ENCODE measurements at regions not wholly inside any gene's neighbourhood (a gene's known extent, or its start where the extent isn't known, plus 50 kb on each side); places are given as distances from the start of the nearest gene placed in this dataset.
"Not testable (repeated sequence)": the region's sequence is repeated elsewhere in the genome, so short reads cannot be mapped to it uniquely, and the experiment has no call there.

DNA sequence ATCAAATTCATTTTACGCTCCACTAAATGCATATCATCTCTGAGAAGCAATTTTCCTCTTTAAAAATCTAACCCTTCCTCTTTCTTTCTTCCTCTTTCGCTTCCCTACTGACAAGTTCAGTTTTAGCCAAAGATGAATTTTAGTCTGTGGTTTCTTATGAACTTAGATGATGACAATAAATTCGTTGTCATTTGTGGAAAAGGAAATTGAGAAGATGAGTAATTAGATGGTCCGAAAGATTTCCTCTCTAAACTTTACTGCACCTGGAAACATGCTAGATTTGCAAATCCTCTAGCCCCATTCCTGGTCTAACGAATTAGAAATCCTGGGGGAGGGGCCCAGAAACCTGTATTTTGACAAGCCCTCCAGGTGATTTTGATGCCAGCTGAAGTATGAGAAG is 855.4 kb upstream of the CHORDC1 start:
- no peak for DNase-seq
- Mint-ChIP-seq H3K9me3 (ENCODE audit: low read depth) (no peaks in the 10 kb centered on the region), H3K4me3 (no peak overlapping the region), H3K27me3 (no peaks in the 10 kb centered on the region), H3K4me1 (no peaks in the 10 kb centered on the region), H3K36me3 (no peaks in the 10 kb centered on the region), H3K27ac (no peak overlapping the region)
- no peak for ATAC-seq
- CTCF ChIA-PET = no interaction called here

DNA sequence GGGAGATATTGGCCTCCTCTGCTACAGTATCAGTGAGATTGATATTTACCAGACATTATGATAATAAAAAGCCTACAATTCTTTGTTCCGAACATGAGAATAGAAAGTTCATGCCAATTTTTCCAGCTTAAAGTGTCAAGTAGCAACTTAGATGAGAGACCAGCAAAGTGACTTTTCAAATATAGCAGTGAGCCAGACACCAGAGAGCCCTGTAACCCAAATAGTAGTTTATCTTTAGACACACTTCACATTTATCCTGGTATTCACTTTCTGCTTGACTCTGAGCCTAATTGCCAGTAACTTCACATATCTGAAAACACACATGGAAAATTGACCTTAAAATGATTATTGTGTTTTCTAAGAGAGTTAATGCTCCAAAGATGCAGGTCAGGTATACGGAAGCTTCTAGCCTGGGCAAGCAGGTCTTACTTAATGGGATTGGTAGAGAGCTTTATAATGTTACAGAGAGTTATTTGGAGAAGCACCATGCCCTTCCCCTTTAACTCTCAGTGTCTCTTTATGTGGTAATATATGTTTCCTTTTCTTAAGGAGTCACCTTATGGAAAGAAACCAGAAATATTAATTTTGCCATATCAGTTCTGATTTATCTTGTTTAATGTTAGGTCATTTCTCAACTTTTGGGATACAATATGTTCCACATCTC is 852.3 kb upstream of the CHORDC1 start:
- peaks cover 2% of the 10 kb centered on the region for H3K9me3 Mint-ChIP-seq (ENCODE audit: low read depth)
- DNase-seq (no peak), ATAC-seq (no peak)
- no peaks in the 10 kb centered on the region for H3K4me1 Mint-ChIP-seq
- no peak overlapping the region for H3K27ac Mint-ChIP-seq
- CTCF ChIA-PET = no interaction called here
- no peaks in the 10 kb centered on the region for H3K27me3 Mint-ChIP-seq
- H3K36me3 Mint-ChIP-seq = no peaks in the 10 kb centered on the region
- no peak overlapping the region for H3K4me3 Mint-ChIP-seq

DNA sequence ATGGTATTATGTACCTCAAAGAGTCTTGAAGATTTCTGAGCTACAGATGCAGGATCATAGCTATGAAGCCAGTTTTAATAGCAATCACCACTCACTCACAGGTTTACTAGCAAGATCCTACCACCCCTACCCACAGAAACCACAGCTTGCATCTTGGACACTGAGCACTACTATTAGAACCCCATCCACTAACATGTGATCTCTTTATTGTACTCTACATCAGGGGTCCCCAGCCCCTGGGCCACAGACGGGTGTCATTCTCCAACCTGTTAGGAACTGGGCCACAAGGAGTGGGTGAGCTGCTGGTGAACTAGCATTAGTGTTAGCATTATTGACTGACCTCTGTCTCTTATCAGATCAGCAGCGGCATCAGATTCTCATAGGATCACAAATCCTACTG is 844.8 kb upstream of the CHORDC1 start:
- H3K27ac Mint-ChIP-seq = no peak overlapping the region
- H3K9me3 Mint-ChIP-seq (ENCODE audit: low read depth) = peaks cover 7% of the 10 kb centered on the region
- H3K27me3 Mint-ChIP-seq = no peaks in the 10 kb centered on the region
- H3K4me3 Mint-ChIP-seq = no peak overlapping the region
- no peaks in the 10 kb centered on the region for H3K36me3 Mint-ChIP-seq
- no peaks in the 10 kb centered on the region for H3K4me1 Mint-ChIP-seq
- CTCF ChIA-PET = no interaction called here
- DNase-seq = no peak
- ATAC-seq = no peak

DNA sequence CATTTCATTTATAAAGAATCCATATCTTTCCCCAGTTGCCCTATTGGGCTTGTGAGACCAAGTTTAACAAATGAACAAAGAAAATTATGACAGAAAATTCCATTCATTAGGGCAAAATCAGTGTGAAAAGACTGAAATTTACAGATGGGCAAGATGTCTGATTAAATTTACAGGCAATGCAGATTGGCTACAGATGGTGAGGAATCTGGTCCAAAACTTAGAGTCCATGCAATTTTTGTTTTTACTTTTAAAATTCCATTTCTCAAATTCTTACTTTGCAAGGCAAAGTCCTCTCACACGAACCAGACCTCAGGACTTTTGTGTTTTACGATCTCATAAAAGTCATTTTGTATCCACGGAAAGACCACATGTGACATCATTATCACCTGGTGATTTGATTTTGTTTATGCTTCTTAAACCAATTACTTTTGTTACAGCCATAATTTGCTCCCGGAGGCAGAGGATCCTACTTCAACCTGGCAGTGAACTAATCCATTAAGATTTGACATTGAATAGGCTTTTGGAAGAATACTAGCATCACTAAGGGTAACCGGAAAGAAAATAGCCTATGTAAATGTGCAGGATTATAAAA is 843.7 kb upstream of the CHORDC1 start:
- H3K27me3 Mint-ChIP-seq = no peaks in the 10 kb centered on the region
- H3K4me1 Mint-ChIP-seq = no peaks in the 10 kb centered on the region
- DNase-seq = no peak
- no peak for ATAC-seq
- H3K4me3 Mint-ChIP-seq = no peak overlapping the region
- no peaks in the 10 kb centered on the region for H3K36me3 Mint-ChIP-seq
- peaks cover 7% of the 10 kb centered on the region for H3K9me3 Mint-ChIP-seq (ENCODE audit: low read depth)
- CTCF ChIA-PET = no interaction called here
- no peak overlapping the region for H3K27ac Mint-ChIP-seq

DNA sequence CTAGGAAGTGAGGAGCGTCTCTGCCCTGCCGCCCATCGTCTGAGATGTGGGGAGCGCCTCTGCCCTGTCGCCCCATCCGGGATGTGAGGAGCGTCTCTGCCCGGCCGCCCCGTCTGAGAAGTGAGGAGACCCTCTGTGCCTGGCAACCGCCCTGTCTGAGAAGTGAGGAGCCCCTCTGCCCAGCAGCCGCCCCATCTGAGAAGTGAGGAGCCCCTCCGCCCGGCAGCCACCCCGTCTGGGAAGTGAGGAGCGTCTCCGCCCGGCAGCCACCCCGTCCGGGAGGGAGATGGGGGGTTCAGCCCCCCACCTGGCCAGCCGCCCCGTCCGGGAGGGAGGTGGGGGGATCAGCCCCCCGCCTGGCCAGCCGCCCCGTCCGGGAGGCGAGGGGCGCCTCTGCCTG is 840.5 kb upstream of the CHORDC1 start:
- H3K4me3 Mint-ChIP-seq, H3K27me3 Mint-ChIP-seq, CTCF ChIA-PET, ATAC-seq, H3K27ac Mint-ChIP-seq, H3K4me1 Mint-ChIP-seq, H3K36me3 Mint-ChIP-seq, DNase-seq: not testable (repeated sequence)
- H3K9me3 Mint-ChIP-seq (ENCODE audit: low read depth) = peaks cover 13% of the 10 kb centered on the region

DNA sequence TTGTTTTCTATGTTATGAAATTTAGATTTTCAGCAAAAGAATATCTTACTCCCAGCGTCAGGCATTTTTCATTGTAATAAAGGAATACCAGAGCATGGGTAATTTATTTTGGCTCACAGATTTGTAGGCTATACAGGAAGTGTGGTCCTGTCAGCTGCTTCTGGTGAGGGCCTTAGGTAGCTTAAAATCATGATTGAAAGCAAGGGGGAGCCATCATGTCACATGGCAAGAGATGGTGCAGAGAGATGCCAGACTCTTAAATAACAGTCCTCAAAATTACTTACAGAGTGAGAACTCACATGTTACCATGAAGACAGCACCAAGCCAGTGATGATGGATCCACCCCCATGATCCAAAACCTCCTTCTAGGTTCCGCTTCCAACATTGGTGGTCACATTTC is 825.0 kb upstream of the CHORDC1 start:
- DNase-seq (no peak), ATAC-seq (no peak)
- H3K36me3 Mint-ChIP-seq = no peaks in the 10 kb centered on the region
- H3K27me3 Mint-ChIP-seq = no peaks in the 10 kb centered on the region
- peaks cover 10% of the 10 kb centered on the region for H3K9me3 Mint-ChIP-seq (ENCODE audit: low read depth)
- CTCF ChIA-PET = no interaction called here
- no peak overlapping the region for H3K4me3 Mint-ChIP-seq
- no peaks in the 10 kb centered on the region for H3K4me1 Mint-ChIP-seq
- H3K27ac Mint-ChIP-seq = no peak overlapping the region

DNA sequence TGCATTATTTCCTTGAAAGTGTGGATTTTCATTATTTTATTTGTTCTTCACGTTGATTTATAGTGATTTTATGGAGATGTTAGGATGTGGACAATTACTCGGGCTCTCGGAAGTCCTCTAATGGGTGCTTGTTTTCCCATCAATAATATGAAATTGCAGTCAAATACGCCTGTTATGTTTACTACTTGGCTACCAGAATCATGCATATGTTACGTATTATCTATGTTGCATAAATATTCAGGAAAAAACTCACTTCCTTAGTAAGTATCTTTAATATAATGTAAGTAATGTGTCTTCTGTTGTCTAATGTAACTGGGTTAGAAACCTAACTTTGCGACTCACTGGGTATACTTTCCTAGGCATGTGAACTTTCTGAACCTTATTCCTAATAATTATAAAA is 823.4 kb upstream of the CHORDC1 start:
- H3K4me1 Mint-ChIP-seq = no peaks in the 10 kb centered on the region
- no peaks in the 10 kb centered on the region for H3K36me3 Mint-ChIP-seq
- H3K27ac Mint-ChIP-seq = no peak overlapping the region
- no peak overlapping the region for H3K4me3 Mint-ChIP-seq
- CTCF ChIA-PET = no interaction called here
- H3K9me3 Mint-ChIP-seq (ENCODE audit: low read depth) = peaks cover 10% of the 10 kb centered on the region
- H3K27me3 Mint-ChIP-seq = no peaks in the 10 kb centered on the region
- DNase-seq (no peak), ATAC-seq (no peak)

DNA sequence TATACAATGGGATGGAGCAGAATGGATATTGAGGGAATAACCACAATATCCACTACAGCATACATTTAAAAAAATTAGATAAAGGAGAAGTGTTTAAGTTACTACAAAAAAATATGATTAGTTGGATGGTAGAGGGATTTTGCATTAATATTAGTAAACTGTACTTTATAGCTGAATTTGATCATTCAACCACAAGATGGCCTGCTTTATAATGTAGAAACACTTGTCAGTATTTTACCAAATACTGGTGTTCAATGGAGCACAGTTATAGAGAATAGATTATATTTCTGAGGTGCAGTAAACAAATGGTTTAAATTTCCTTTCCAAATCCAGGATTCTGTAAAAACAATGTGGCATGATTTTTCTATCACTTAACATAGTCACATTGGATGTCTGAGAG is 818.8 kb upstream of the CHORDC1 start:
- peaks cover 8% of the 10 kb centered on the region for H3K9me3 Mint-ChIP-seq (ENCODE audit: low read depth)
- ATAC-seq (no peak), DNase-seq (no peak)
- no peak overlapping the region for H3K27ac Mint-ChIP-seq
- H3K36me3 Mint-ChIP-seq = no peaks in the 10 kb centered on the region
- no peaks in the 10 kb centered on the region for H3K4me1 Mint-ChIP-seq
- H3K27me3 Mint-ChIP-seq = no peaks in the 10 kb centered on the region
- H3K4me3 Mint-ChIP-seq = no peak overlapping the region
- CTCF ChIA-PET = no interaction called here

DNA sequence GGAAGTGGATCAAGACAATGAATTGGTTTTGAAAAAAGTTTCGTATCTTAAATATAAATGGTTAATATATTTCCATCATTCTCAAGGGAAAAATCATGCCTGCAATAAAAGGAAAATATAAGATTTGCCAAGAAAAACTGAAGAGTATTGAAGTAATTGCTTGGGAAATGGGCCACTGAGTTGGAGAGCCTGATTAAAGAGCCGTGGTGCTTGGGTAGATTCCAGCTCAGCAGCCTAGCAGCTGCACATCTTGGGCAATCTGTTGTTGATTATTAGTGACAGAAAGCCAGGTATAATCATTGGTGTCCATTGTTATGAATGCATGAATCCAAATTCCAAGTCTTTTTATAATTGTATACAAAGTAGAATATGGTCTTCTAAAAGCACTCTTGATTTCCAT is 800.9 kb upstream of the CHORDC1 start:
- CTCF ChIA-PET = no interaction called here
- H3K27me3 Mint-ChIP-seq = no peaks in the 10 kb centered on the region
- peaks cover 3% of the 10 kb centered on the region for H3K9me3 Mint-ChIP-seq (ENCODE audit: low read depth)
- no peak for ATAC-seq
- no peaks in the 10 kb centered on the region for H3K36me3 Mint-ChIP-seq
- DNase-seq = no peak
- no peak overlapping the region for H3K27ac Mint-ChIP-seq
- H3K4me1 Mint-ChIP-seq = no peaks in the 10 kb centered on the region
- H3K4me3 Mint-ChIP-seq = no peak overlapping the region

DNA sequence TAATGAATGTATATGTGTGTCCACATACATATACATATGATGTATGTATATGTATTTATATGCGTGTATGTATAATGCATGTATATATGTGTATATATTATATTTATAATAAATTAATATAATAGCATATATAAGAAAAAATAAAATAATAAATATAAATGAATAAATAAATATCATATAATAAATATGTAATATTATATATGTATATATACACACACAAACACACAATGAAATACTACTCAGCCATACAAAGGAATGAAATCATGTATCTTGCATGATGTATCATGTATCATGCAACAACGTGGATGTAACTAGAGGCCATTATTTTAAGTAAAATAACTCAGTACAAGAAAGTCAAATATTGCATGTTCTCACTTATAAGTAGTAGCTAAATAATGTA is 788.7 kb upstream of the CHORDC1 start:
- Mint-ChIP-seq H3K36me3 (peaks cover 3% of the 10 kb centered on the region), H3K4me1 (no peaks in the 10 kb centered on the region), H3K27ac (no peak overlapping the region), H3K27me3 (no peaks in the 10 kb centered on the region), H3K9me3 (ENCODE audit: low read depth) (peaks cover 12% of the 10 kb centered on the region), H3K4me3 (no peak overlapping the region)
- ATAC-seq (no peak), DNase-seq (no peak)
- CTCF ChIA-PET = no interaction called here

DNA sequence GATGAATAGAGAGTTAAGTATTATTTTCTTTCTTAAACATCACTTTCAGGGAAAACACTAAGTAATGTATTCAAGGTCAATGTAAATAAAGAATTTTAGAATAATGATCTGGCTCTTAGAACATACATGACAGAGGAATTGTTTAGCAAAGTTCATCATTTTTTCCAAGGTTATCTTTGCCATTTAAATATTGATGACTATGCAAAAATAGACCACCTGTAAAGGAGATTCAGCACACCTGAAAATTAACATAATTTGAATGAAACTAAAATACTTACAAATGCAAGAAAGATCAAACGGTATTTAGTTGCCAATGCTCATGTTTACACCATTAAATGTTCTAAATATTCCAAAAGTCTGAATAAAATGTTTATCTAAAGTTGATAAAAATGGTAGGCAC is 782.6 kb upstream of the CHORDC1 start:
- DNase-seq (no peak), ATAC-seq (no peak)
- Mint-ChIP-seq H3K4me3 (no peak overlapping the region), H3K4me1 (no peaks in the 10 kb centered on the region), H3K9me3 (ENCODE audit: low read depth) (peaks cover 21% of the 10 kb centered on the region), H3K27me3 (no peaks in the 10 kb centered on the region), H3K27ac (no peak overlapping the region), H3K36me3 (peaks cover 1% of the 10 kb centered on the region)
- CTCF ChIA-PET = no interaction called here

DNA sequence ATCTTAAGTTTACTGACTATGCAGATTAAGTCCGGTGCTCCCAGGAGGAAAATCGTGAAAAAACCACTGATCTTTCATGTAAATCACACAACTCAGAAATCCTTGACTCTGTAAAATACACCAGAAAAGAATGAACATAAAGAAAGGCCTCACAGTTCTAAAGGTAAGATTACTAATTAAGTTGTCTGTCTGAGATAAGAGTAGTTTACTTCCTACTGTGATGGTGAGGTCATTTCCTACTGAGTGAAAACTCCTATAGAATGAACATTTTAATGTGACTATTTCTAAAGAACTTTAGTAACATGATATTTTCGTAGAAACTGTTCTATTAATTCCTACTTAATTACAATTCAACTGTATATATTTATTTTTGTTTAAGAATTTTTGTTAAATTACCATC is 774.4 kb upstream of the CHORDC1 start:
- no peak for DNase-seq
- Mint-ChIP-seq H3K27ac (no peak overlapping the region), H3K9me3 (ENCODE audit: low read depth) (peaks cover 10% of the 10 kb centered on the region), H3K4me1 (no peaks in the 10 kb centered on the region), H3K36me3 (no peaks in the 10 kb centered on the region), H3K27me3 (no peaks in the 10 kb centered on the region), H3K4me3 (no peak overlapping the region)
- no peak for ATAC-seq
- CTCF ChIA-PET = no interaction called here

DNA sequence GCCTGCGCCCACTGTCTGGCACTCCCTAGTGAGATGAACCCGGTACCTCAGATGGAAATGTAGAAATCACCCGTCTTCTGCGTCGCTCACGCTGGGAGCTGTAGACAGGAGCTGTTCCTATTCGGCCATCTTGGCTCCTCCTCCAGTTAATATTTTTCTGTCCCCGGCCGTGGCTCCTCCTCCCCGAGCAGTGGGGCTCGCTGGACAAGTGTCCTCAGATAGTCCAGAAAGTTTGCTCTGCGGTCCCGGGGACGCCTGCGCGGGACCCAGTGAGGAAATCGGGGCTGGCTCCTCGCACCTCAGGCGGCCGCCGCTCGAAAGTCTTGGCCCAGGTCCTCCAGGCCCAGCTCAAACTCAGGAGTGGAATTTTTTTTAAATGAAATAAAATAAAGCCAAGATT is 749.3 kb upstream of the CHORDC1 start:
- DNase-seq; CTCF ChIA-PET; ATAC-seq; H3K4me1 Mint-ChIP-seq; H3K9me3 Mint-ChIP-seq (ENCODE audit: low read depth); H3K27me3 Mint-ChIP-seq; H3K4me3 Mint-ChIP-seq; H3K27ac Mint-ChIP-seq; H3K36me3 Mint-ChIP-seq: not testable (repeated sequence)

DNA sequence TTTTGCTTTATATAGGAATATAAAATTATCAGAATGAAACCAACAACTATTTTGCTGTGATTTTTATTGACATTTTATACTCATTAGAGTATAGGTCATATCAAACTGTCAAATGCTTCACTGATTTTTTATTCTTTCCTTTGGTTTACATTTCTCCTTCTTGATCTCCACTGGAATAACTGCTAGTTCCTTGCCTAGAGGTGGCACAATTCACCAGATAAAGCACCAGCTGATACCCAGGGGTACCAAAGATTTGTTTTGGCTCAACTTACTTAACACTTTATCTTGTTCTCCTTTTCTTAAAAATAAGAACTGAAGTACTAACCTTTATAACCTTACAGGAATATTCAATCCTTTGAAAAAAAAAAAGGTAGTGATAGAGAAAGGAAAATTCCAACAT is 725.1 kb upstream of the CHORDC1 start:
- ATAC-seq = no peak
- H3K4me1 Mint-ChIP-seq = no peaks in the 10 kb centered on the region
- DNase-seq = no peak
- no peak overlapping the region for H3K27ac Mint-ChIP-seq
- no peaks in the 10 kb centered on the region for H3K27me3 Mint-ChIP-seq
- H3K36me3 Mint-ChIP-seq = no peaks in the 10 kb centered on the region
- CTCF ChIA-PET = no interaction called here
- peaks cover 6% of the 10 kb centered on the region for H3K9me3 Mint-ChIP-seq (ENCODE audit: low read depth)
- no peak overlapping the region for H3K4me3 Mint-ChIP-seq

DNA sequence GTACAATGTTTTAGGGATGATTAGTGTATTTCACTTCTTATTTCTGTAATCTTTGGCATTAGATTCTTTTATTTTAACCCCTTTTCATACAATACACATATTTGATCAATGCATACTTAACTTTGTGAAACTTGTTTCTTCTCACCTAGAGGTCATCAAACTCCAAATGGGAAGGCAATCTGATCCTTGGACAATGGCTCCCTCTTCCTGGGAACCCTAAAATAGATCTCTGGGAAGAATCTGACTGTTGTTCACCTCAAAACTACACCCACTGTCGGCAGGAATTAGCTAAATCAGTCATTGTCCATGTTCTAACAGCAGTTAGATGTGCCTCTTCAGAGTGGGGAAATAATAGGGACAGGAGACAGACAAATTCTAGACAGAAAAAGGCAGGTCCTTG is 707.4 kb upstream of the CHORDC1 start:
- DNase-seq (no peak), ATAC-seq (no peak)
- Mint-ChIP-seq H3K27me3 (no peaks in the 10 kb centered on the region), H3K9me3 (ENCODE audit: low read depth) (peaks cover 6% of the 10 kb centered on the region), H3K4me3 (no peak overlapping the region), H3K27ac (peak overlapping the region; percentile 5), H3K36me3 (no peaks in the 10 kb centered on the region), H3K4me1 (no peaks in the 10 kb centered on the region)
- CTCF ChIA-PET = no interaction called here
